IPS-18a (cell line): ENCODE measurements at regions not wholly inside any gene's neighbourhood (a gene's known extent, or its start where the extent isn't known, plus 50 kb on each side); places are given as distances from the start of the nearest gene placed in this dataset.

ENCODE experiments used
- H3K27ac ChIP-seq: one replicate; pipeline ENCODE4 v1.5.1; 2013; ENCODE audit warnings: low read length
- H3K27me3 ChIP-seq: one replicate; pipeline ENCODE4 v1.6.1; 2013; ENCODE audit warnings: mild to moderate bottlenecking, low read length; ENCODE audit not compliant: control insufficient read depth, insufficient read depth
- H3K36me3 ChIP-seq: one replicate; pipeline ENCODE4 v1.6.1; 2013; ENCODE audit warnings: low read depth, low read length; ENCODE audit not compliant: control insufficient read depth
- H3K4me1 ChIP-seq: one replicate; pipeline ENCODE4 v1.6.1; 2013; ENCODE audit warnings: low read depth, low read length; ENCODE audit not compliant: control insufficient read depth
- H3K4me3 ChIP-seq: one replicate; pipeline ENCODE4 v1.5.1; 2013; ENCODE audit warnings: low read length
- H3K9ac ChIP-seq: one replicate; pipeline ENCODE4 v1.6.1; 2013; ENCODE audit warnings: mild to moderate bottlenecking, low read length, moderate library complexity
- H3K9me3 ChIP-seq: one replicate; pipeline ENCODE4 v1.6.1; 2013; ENCODE audit warnings: low read depth, low read length; ENCODE audit not compliant: control insufficient read depth

- H3K27me3 ChIP-seq = no peaks in the 10 kb centered on the region
- no peak overlapping the region for H3K4me3 ChIP-seq
- no peak overlapping the region for H3K9ac ChIP-seq
- no peaks in the 10 kb centered on the region for H3K4me1 ChIP-seq
- no peak overlapping the region for H3K27ac ChIP-seq
- H3K36me3 ChIP-seq = no peaks in the 10 kb centered on the region
- H3K9me3 ChIP-seq = peaks cover 10% of the 10 kb centered on the region
Observed at GRCh38 chr5:85476617-85477016, 1091.9 kb upstream of the EDIL3 start.

GRCh38 chr5:85479849-85480248 is 1095.2 kb upstream of the EDIL3 start:
- Histone ChIP-seq H3K27me3 (no peaks in the 10 kb centered on the region), H3K9me3 (peaks cover 24% of the 10 kb centered on the region), H3K27ac (no peak overlapping the region), H3K36me3 (no peaks in the 10 kb centered on the region), H3K4me3 (no peak overlapping the region), H3K4me1 (no peaks in the 10 kb centered on the region), H3K9ac (no peak overlapping the region)

GRCh38 chr5:85484982-85485574 is 1100.4 kb upstream of the EDIL3 start:
- Histone ChIP-seq H3K9ac (no peak overlapping the region), H3K27ac (no peak overlapping the region), H3K36me3 (no peaks in the 10 kb centered on the region), H3K9me3 (peaks cover 39% of the 10 kb centered on the region), H3K4me1 (no peaks in the 10 kb centered on the region), H3K27me3 (no peaks in the 10 kb centered on the region), H3K4me3 (no peak overlapping the region)

- no peaks in the 10 kb centered on the region for H3K27me3 ChIP-seq
- H3K4me3 ChIP-seq = no peak overlapping the region
- no peak overlapping the region for H3K27ac ChIP-seq
- no peaks in the 10 kb centered on the region for H3K36me3 ChIP-seq
- H3K9ac ChIP-seq = no peak overlapping the region
- peaks cover 31% of the 10 kb centered on the region for H3K9me3 ChIP-seq
- H3K4me1 ChIP-seq = no peaks in the 10 kb centered on the region
Observed at GRCh38 chr5:85488295-85488694, 1103.6 kb upstream of the EDIL3 start.

GRCh38 chr5:85500869-85501268 is 1116.2 kb upstream of the EDIL3 start:
- no peaks in the 10 kb centered on the region for H3K36me3 ChIP-seq
- H3K27me3 ChIP-seq = no peaks in the 10 kb centered on the region
- no peaks in the 10 kb centered on the region for H3K9me3 ChIP-seq
- no peak overlapping the region for H3K27ac ChIP-seq
- H3K4me3 ChIP-seq = no peak overlapping the region
- no peak overlapping the region for H3K9ac ChIP-seq
- H3K4me1 ChIP-seq = no peaks in the 10 kb centered on the region

- H3K4me3 ChIP-seq = no peak overlapping the region
- H3K36me3 ChIP-seq = no peaks in the 10 kb centered on the region
- no peak overlapping the region for H3K9ac ChIP-seq
- no peak overlapping the region for H3K27ac ChIP-seq
- H3K4me1 ChIP-seq = no peaks in the 10 kb centered on the region
- no peaks in the 10 kb centered on the region for H3K9me3 ChIP-seq
- no peaks in the 10 kb centered on the region for H3K27me3 ChIP-seq
Observed at GRCh38 chr5:85512896-85513295, 1104.8 kb upstream of the COX7C start.

- Histone ChIP-seq H3K4me3 (no peak overlapping the region), H3K36me3 (no peaks in the 10 kb centered on the region), H3K9ac (no peak overlapping the region), H3K4me1 (no peaks in the 10 kb centered on the region), H3K9me3 (no peaks in the 10 kb centered on the region), H3K27ac (no peak overlapping the region), H3K27me3 (no peaks in the 10 kb centered on the region)
Observed at GRCh38 chr5:85515588-85515987, 1102.2 kb upstream of the COX7C start.

GRCh38 chr5:85517386-85517785 is 1100.4 kb upstream of the COX7C start:
- H3K36me3 ChIP-seq = no peaks in the 10 kb centered on the region
- H3K27me3 ChIP-seq = no peaks in the 10 kb centered on the region
- no peaks in the 10 kb centered on the region for H3K9me3 ChIP-seq

GRCh38 chr5:85533341-85534047 is 1084.2 kb upstream of the COX7C start:
- Histone ChIP-seq H3K36me3 (no peaks in the 10 kb centered on the region), H3K9me3 (no peaks in the 10 kb centered on the region), H3K4me3 (no peak overlapping the region), H3K9ac (no peak overlapping the region), H3K27me3 (no peaks in the 10 kb centered on the region), H3K27ac (no peak overlapping the region), H3K4me1 (peaks cover 4% of the 10 kb centered on the region)

More at GRCh38 chr5:85517386-85517785, 1100.4 kb upstream of the COX7C start:
- Histone ChIP-seq H3K27ac (no peak overlapping the region), H3K4me1 (no peaks in the 10 kb centered on the region), H3K9ac (no peak overlapping the region), H3K4me3 (no peak overlapping the region)

- Histone ChIP-seq H3K27ac (no peak overlapping the region), H3K27me3 (no peaks in the 10 kb centered on the region), H3K4me3 (no peak overlapping the region), H3K36me3 (no peaks in the 10 kb centered on the region), H3K4me1 (no peaks in the 10 kb centered on the region), H3K9ac (no peak overlapping the region), H3K9me3 (no peaks in the 10 kb centered on the region)
Observed at GRCh38 chr5:85538362-85538761, 1079.4 kb upstream of the COX7C start.

- H3K4me1 ChIP-seq = peaks cover 7% of the 10 kb centered on the region
- H3K9me3 ChIP-seq = no peaks in the 10 kb centered on the region
- no peaks in the 10 kb centered on the region for H3K27me3 ChIP-seq
- no peak overlapping the region for H3K9ac ChIP-seq
- no peak overlapping the region for H3K27ac ChIP-seq
- no peak overlapping the region for H3K4me3 ChIP-seq
- no peaks in the 10 kb centered on the region for H3K36me3 ChIP-seq
Observed at GRCh38 chr5:85545129-85545528, 1072.6 kb upstream of the COX7C start.

GRCh38 chr5:85549229-85549628 is 1068.5 kb upstream of the COX7C start:
- H3K36me3 ChIP-seq = no peaks in the 10 kb centered on the region
- peaks cover 7% of the 10 kb centered on the region for H3K9me3 ChIP-seq
- peaks cover 7% of the 10 kb centered on the region for H3K4me1 ChIP-seq
- no peaks in the 10 kb centered on the region for H3K27me3 ChIP-seq
- no peak overlapping the region for H3K9ac ChIP-seq
- H3K4me3 ChIP-seq = no peak overlapping the region
- no peak overlapping the region for H3K27ac ChIP-seq
